Hematopoietic multipotent progenitor cell treated with erythropoietin and hydrocortisone succinate and interleukin-3 and kit ligand, for 15 days (in vitro differentiated cells): ENCODE measurements at regions not wholly inside any gene's neighbourhood (a gene's known extent, or its start where the extent isn't known, plus 50 kb on each side); places are given as distances from the start of the nearest gene placed in this dataset.

Source experiments
- DNase-seq: peaks from one replicate; pipeline ENCODE4 v3.0.0-alpha.2; 2015; ENCODE audit warnings: low spot score

GRCh38 chr7:26553582-26553981, 261.9 kb downstream of the SNX10 start:
- no peak for DNase-seq

GRCh38 chr7:26554952-26555351, 263.3 kb downstream of the SNX10 start:
- no peak for DNase-seq

- DNase-seq, result no peak
Observed at GRCh38 chr7:26556061-26556881, 264.6 kb downstream of the SNX10 start.

GRCh38 chr7:26560526-26561256, 269.0 kb downstream of the SNX10 start:
- DNase-seq, result no peak

GRCh38 chr7:26562841-26563240, 271.2 kb downstream of the SNX10 start:
- DNase-seq, result no peak

GRCh38 chr7:26563406-26563805, 271.7 kb downstream of the SNX10 start:
- no peak for DNase-seq

- DNase-seq, result no peak
Observed at GRCh38 chr7:26567266-26567665, 275.6 kb downstream of the SNX10 start.

- DNase-seq, result no peak
Observed at GRCh38 chr7:26574476-26574875, 282.8 kb downstream of the SNX10 start.

GRCh38 chr7:26580064-26580591, 284.3 kb downstream of the SKAP2 start:
- DNase-seq, result no peak

- DNase-seq, result no peak
Observed at GRCh38 chr7:26580711-26581110, 283.7 kb downstream of the SKAP2 start.

- DNase-seq, result no peak
Observed at GRCh38 chr7:26583094-26583648, 281.2 kb downstream of the SKAP2 start.

- DNase-seq, result no peak
Observed at GRCh38 chr7:26584326-26584725, 280.1 kb downstream of the SKAP2 start.

GRCh38 chr7:26584987-26585665, 279.3 kb downstream of the SKAP2 start:
- DNase-seq, result no peak

- DNase-seq, result no peak
Observed at GRCh38 chr7:26587536-26587935, 276.9 kb downstream of the SKAP2 start.

- no peak for DNase-seq
Observed at GRCh38 chr7:26588511-26588910, 275.9 kb downstream of the SKAP2 start.

GRCh38 chr7:26590709-26591108, 273.7 kb downstream of the SKAP2 start:
- no peak for DNase-seq

GRCh38 chr7:26592011-26592410, 272.4 kb downstream of the SKAP2 start:
- DNase-seq, result no peak

- DNase-seq, result no peak
Observed at GRCh38 chr7:26593393-26593792, 271.0 kb downstream of the SKAP2 start.

GRCh38 chr7:26593896-26594295, 270.5 kb downstream of the SKAP2 start:
- no peak for DNase-seq

- DNase-seq, result no peak
Observed at GRCh38 chr7:26594553-26594952, 269.8 kb downstream of the SKAP2 start.

GRCh38 chr7:26598867-26599266, 265.5 kb downstream of the SKAP2 start:
- DNase-seq, result no peak

- DNase-seq, result no peak
Observed at GRCh38 chr7:26599982-26600381, 264.4 kb downstream of the SKAP2 start.
